ENCODE measurements at regions not wholly inside any gene's neighbourhood (a gene's known extent, or its start where the extent isn't known, plus 50 kb on each side); places are given as distances from the start of the nearest gene placed in this dataset.

DNA sequence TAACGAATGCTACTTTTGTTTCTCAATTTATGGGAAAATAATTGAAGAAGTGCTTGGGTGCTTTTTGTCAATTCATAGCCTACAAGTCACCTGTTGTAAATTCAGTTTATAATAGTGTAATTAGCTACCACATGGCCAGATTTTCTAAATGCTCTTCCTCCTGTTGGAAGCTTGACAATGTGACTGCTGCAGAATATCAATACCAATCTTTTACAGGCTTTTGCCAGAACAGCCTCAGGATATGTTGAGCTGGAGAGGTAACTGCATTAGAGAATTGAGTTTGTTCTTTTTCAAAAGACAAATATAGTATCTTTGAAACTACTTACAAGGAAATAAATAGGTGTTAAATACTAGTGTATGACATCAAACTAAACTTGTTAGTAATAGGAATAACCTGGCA, 277.8 kb downstream of the POU4F1 start:
- no peak for FAIRE-seq

DNA sequence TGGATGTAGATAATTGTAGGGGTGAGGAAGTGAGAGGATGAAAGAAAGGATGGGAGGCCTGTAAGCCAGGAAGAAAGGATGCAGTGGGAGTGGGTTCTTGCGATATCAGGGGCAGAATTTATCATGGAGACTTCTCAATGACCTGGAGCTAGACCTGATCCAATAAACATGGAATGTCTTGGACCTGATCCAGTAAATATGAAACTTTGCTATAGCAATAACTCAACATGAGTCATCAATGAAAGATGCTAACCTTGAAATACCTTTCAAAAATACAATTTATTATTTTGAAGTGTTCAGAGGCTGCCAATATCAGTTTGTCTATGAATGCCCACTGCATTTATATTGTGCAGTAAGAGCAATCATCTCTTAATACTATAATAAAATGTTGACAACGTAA, 279.5 kb downstream of the POU4F1 start:
- no peak for FAIRE-seq

DNA sequence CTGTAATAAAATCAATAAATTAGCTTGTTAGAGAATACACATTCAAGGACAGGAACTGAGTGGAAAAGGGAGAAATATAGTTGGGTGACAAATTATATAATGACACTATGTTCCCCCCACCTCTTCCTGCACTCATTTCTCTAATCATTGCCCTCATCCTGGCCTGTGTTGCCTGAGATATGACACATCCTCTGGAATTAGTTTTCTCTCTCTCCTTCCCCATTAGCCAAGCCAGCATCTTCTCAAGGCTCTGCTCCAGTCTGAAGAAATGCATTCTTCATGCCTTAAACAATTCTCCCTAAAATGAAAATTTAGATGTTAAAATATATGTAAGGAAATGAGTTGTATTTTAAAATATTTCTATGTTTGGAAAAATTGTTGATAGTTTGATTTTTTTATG, 280.3 kb downstream of the POU4F1 start:
- FAIRE-seq = no peak

DNA sequence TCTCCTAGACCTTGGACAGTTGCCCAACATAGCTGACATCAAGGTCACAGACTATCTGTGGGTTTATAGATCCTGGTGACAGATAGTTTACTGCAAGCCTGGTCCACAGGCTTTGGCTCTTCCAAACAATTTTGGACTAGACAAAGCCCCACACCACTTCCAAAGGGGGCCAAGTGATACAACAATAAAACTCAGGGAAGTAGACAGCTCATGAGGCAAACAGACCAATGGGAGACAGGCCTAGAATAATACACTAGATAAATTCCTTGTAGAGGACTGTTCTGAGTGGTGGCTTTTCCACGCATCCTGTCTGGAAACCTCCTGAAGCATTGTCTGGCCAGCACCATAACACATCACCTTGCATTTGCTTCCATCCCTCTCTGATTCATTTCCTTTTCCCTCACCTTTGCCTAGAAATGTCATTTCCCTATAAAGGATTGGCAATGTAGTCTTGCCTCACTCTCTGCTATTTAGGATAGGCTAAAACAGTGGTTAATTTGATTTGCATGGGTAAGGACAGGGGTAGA, 284.2 kb downstream of the POU4F1 start:
- FAIRE-seq = no peak

DNA sequence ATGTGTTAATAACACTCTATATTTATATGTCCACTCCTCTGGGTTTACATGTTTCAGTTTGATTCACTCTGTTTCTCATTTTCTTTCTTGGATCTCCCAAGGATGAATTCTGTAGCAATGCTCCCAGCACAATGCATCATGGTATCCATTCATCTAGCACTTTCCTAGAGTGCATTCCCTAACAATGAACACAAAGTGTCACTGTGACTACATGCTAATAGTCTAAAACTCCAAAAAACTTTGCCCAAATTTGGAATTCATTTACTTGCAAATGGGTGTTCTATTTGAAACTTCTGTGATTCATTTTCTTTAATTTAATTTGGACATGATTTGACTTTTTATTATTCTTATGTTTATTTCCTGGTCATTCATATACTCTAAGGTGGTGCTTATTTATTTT, 286.3 kb downstream of the POU4F1 start:
- FAIRE-seq = no peak

DNA sequence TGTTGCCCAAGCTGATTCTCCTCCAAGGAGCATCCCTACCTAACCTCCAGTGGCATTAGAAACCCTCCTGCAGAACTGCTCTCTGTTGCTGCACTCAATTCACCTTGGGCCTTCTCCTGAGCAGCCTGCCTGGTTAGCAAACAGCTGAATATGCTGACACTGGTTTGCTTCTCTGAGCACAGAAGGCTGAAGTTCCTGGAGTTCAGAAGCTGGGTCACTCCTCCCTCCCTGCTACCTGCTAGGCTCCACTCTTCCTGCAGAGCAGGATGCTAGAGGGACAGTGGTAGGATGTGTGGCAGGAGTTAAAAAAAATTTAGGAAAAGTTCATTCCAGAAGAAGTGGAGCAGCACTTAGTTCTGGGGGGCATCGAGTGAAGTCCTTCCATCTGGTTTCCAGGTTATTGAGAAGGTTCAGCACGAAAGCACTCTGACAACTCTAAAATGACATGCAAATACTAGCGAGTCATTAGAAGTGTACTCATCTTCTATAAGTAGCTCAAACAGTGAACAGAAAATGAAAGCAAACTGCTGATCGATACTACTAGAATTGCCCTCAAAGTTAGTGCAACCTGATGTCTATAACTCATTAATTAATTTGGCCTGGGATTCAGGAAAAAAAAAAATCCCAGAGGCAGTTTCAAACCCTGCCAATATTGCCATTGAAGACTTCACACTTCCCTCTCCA, 293.7 kb downstream of the POU4F1 start:
- FAIRE-seq = no peak

DNA sequence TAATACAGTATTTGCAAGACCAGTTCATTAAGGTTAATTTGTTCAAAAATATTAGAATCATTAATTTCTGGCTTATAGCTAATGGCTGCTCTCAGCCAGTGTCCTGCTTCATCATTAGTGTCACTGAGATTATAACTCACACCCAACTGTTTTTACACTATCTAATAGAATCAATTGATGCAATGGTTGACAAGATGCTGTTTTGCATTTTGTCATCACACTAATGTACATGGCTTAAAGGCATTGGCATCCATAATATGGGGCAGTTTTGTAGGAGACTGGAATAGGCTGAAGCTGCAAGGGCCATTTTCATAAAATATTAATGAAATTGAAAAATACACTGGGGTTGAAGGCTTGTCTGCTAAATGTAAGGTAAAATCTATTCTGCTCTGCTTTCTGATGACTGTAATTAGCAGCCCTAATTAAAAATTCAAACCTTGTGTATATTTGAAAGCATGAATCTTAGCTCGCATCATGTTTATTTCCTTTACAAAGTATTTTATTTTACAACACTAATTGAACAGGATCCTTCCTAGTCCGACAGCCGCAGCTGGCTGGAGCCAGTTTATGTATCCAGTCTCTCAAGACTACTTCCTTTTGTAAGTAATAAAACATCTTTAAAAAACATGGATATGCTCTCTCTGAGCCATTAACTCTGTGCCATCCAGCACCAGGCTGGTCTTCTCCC, 296.7 kb downstream of the POU4F1 start:
- no peak for FAIRE-seq

DNA sequence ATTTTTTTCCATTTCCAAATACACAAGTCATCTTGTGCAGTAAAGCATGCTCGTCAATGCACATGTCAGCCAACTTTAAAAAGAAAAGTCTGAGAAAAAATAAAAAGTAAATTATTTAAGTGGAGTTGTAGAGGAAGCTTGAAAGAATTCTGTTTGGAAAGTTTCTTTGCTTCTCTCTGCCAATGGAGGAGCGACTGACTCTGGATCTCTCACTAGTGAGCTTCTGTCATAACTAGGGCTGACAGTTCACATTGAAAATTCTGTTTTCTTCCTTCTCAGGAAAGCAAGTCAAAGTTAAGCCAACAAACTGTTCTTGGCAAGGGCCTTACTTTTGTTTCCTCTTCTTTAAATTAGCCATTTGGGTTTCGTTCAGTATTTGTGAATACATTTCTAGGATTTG, 298.2 kb downstream of the POU4F1 start:
- no peak for FAIRE-seq

DNA sequence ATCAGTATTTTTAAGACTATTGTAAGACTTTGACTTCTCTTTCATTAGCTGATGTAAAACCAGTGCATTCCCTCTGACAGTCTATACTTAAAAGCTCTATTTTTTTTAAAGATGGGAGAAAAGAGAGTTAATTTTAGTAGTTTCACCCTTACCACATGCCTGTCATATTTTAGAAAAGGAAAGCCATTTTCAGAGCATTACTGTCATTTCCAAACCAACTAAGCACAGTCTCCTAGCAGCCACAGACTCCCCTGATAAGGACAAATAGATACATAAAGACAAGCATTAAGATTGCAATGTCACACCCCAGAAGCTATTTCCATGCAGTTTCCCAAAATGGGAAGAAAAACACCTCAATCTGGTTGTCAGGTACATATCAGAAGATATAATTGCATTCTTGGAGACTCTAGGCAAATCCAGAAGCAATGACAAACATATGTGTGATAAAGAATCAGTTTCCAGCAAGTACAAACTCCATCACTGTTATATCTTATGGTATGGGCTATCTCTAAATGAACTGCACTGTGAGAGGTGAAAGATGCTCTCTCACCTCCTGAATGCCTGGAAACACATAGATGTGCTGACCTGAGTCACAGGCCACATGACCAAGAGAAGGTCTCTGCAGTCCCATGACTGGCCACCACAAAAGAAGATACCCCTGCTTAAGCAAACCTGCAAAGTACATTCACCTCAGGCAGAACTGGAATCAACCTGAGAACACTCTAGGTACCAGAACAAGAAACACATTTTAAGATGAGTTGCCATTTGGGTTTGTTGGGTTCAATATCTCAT, 303.3 kb downstream of the POU4F1 start:
- no peak for FAIRE-seq

DNA sequence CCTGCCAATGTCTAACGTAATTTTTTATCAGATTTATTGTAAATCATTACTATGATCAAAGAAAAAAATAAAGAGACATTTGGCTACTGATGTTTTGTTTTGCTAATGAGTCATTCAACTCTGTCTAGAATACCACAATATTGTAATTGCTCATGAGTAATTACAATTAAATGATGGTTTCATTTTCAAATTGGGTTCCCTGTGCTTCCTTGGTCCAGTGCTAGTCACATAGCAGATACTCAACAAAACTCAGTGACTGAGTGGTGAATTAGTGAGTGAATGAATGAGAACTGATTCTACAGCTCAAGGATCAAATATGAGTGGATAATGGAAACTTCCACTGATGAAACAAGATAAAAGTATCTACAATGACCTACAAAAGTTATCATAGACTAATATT, 304.7 kb downstream of the POU4F1 start:
- FAIRE-seq = no peak

DNA sequence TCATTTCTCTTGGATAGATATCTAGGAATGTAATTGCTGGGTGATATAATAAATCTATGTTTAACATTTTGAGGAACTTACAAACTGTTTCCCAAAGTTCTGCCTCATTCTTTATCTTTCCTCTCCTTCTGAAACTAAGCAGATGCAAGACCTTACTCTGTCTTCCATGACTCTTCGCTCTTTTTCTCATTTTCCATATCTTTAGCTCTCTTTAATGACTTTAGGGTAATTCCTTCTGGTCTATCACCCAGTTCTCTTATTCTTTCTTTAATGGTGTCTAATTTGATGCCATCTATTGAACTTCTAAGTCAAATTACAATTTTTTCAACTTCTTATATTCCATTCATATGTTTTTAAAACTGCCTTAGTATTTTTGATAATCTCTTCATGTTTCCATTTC, 316.6 kb downstream of the POU4F1 start:
- FAIRE-seq = no peak

DNA sequence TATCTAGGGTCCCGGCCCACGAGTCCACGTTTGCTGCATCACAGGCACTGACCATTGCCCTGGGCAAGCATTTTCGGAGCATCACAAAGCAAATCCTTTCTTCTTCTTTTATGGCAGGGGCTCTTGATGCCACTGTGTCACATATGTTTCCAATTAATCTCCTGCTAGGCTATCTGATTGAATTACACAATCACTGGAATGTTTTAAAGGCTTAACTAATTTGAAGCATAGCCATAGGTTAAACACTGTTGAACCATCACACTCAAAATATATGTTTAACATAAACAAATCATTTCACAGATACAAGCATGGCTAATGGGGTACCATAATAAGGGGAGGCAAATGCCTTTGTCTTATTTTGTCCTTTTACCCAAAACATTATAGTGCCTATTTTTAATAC, 338.3 kb downstream of the POU4F1 start:
- no peak for FAIRE-seq

DNA sequence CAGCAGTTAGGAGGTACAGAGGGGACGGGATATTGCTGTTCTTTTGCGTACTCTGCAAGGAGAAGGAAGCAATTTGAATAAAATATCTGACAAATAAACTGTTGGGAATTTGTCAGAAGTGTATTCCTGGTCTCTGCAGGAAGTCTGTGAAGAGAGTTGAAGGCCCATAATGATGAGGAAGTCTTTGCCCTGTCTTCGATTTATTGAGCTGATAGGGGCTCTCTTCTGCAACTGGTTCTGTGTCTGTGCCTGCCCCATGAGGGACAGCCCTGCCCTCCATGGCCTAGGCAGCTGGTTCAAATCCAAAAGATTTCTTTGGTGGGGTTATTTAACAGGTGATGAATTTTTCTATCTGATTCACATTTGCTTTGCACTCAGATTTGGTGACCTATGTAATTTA, 339.7 kb upstream of the EDNRB start:
- no peak for FAIRE-seq

DNA sequence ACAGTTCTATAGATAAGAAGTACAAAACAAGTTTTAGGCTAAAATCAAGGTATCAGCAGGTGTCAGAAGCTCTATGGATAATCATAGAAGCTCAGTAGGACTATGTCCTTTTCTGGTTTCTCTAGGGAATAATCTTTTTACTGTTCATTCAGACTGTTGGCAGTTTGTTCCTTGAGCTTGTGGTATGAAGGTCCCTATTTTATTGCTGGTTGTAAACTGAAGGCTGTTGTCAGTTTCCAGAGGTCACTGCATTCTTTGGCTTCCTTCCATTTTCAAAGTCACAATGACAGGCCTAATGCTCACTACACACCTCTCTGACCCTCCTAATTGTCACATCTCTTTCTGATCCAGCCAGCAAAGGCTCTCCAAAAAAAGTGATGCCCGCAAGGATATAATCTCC, 337.9 kb upstream of the EDNRB start:
- no peak for FAIRE-seq

DNA sequence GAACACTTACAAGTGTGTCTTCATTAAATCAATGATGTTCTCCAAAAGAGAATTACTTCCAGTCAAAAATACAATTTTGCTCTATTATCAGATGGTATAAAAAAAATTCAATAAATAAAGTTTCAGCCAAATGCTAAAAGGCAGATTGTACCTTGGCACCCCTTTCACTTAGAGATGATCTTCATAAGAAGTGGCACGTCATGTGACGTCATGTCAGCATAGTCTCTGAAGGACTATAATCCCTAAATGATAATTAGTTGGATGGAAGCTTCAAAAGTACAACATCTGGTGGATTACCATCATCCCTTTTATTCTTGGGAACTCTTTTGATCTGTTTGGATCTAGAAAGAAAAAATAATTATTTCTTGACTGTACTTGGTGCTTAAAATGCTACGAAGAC, 335.5 kb upstream of the EDNRB start:
- no peak for FAIRE-seq

DNA sequence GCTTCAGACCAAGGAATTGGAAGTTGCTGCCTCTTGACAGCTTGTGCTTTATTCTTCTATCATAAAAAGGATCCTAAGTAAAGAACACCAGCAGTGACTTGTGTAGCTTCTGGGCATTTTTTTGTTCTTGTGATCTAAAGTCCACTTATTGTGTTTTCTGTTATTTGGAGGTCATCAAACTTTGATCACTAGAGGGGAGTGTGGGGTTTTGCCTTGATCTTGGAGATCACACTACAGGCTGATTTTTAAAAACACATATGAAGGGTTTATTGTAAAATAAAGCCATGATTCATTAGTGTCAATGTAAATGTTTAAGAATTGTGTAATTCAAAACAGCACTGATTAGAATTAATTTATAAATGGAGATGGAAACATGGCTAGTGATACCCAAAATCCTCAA, 328.7 kb upstream of the EDNRB start:
- no peak for FAIRE-seq

DNA sequence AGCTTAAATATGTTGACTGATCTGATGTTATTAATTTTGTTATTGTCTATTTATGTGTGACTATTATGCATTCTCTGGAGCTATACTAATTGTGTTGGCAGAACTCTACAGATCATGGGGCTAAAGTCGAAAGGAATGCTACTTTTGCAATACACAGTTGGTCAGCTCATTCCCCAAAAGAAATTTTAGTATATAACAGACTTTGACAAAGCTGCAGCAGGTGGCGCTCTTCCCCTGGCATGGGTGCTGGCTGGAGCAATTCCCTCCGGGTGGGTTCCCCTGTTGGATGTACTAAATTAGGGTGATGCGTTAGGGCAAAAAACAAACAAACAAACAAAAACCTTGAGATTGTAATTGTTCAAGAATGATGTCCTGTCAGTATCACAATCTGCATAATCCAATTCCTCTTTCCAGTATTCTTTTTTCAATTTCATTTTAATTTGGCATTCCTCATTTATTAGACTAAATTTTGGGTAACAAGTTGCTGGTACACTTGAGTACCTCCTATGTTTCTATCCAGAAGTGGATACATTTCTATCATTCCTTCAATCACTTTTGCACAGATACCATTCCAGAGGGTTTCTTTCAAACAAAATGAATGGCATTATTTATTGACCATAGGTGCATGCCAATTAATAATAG, 322.8 kb upstream of the EDNRB start:
- FAIRE-seq = no peak

DNA sequence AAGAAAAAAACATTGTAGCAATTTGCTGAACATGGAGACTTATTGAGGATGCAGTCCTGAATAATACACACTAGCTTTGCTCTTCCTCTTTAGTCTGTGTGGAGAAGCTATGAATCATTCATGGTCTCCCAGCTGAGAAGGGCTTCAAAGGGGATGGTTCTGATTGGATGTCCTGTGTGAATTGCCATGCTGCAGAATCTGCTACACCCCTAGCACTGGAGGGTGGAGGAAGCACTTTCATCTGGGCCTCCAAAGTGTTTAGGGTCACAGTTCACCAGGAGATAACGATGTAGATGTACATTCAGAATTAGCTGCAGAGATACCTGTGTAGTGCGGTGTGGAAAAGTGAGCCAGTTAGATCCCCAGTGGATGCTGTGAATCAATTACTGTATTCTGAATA, 321.1 kb upstream of the EDNRB start:
- no peak for FAIRE-seq

DNA sequence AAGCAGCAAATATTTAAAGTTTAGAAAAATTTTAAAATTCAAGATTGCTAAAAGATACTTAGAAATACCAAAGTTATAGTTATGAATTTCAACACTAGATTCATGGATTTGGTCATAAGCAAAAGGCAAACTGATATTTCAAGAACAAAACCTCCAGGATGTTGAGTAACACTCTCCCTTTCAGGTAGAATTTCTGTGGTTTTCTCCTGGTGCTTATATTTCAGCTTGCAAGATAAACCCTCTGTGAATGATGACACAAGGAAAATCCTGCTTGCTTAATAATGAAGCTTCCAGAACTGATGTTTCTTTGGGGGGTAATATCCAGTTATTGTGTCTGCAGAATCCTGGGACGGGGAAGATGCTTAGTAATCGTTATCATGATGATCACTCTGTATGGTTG, 320.3 kb upstream of the EDNRB start:
- FAIRE-seq = no peak

DNA sequence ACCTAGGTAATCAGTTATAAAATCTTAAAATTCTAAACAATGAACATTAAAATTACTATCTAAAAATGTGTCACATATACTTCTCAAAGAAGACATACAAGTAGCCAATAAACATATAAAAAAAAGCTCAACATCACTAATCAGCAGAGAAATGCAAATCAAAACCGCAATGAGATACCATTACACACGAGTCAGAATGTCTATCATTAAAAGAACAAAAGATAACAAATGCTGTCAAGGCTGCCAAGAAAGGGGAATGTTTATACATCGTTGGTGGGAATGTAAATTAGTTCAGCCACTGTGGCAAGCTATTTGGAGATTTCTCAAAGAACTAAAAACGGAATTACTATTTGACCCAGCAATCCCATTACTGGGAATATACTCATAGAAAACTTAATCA, 310.3 kb upstream of the EDNRB start:
- FAIRE-seq = peak; percentile 9

DNA sequence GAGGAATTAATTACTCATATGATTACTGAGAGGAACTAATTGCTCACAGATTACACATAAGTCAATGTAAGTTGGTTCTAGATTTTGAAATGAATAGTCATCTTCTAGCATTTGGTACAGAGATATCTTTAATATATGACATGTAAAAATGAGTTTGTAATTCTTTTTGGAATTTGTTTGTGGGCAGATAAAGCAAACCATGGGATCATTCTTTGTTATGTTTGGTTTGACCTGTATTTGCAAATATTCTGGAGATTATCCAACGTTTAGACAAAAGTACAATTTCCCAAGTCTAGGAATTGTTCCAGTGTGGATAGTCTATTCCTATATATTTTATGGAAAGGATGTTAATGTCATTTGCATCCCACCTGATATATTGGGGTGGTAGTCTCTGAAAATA, 309.6 kb upstream of the EDNRB start:
- no peak for FAIRE-seq

DNA sequence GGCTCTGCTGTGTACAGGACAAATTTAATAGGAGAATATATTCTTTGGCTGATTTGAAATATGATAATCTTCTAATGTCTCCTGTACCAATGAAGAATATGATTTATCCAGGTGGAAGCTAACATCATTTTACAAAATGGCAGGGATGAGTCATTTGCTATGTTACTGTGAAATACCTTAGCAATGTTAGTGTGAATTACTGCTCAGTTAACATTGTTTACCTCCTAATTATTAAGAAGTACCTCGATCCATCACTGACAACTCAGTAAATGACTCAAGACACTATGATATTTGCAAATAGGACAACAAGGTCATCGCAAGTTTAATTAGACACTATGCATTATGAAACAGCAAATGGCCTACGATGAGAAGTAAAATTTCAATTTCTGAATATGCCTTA, 309.1 kb upstream of the EDNRB start:
- FAIRE-seq = no peak

DNA sequence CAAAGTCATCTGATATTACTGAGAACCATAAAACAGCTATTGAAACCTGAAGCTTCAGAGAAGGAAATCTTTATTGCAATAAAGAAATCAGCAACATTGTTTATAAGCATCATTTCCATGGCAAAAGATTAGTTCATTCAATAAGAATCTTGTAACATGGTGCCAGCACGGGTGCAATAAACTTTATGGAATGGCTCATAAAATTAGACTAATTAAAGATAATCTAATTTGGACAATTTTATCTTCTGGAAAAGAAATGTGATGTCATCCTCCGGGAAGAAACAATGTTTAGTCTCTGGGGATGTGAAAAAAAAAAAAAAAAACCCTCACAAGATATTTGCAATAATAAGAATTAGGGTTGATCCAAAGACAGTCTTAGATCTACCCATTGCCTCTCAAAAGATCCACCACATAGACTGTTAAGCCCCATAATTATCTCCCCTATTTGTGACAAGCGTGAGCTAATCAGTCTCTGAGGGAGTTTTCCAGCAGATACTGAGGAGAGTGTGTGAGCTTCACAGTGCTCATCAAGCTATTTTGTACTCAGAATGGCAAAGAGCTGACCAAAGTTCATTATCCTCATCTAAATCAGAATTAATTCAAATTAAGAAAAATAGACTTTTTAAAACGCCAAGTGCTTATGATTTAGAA, 297.0 kb upstream of the EDNRB start:
- no peak for FAIRE-seq
